Heart left ventricle (tissue), 13 donors: ENCODE measurements at regions not wholly inside any gene's neighbourhood (a gene's known extent, or its start where the extent isn't known, plus 50 kb on each side); places are given as distances from the start of the nearest gene placed in this dataset.

Source experiments
- POLR2A ChIP-seq, 2 donors: fragments of 450-650 bp; IDR thresholded peaks; one replicate each; pipeline ENCODE4 v1.6.1; 2017; ENCODE audit warnings: antibody characterized with exemption in 2 of 2, mild to moderate bottlenecking in 2 of 2, moderate library complexity in 2 of 2
- TF ChIP-seq, protein P1 (sequence below), 12 donors: fragments of 200-600 bp; sonication (generic) in 4 of 12; IDR thresholded peaks; one replicate each; pipeline versions ENCODE4 v1.5.0 to v1.8.0; 2018 to 2022; ENCODE audit warnings: antibody characterized with exemption in 12 of 12, mild to moderate bottlenecking in 5 of 12
- donor health status: ischemic (EF 13 %, LVEDD 7.1; RV severe dilation, severe dysfunction).
- donor health status: DM: no; HTN: yes; CAD: no.
- donor health status: DM: no; HTN: no; CAD: no.
- donor health status: ischemic (EF 25% LVEDD 6.9; RV normal size, moderate dysfunction).
- donor health status: ischemic (EF 25% LVEDD 5.7; RV mildly dilated, moderate dysfunction).
- donor health status: ischemic (EF 35%, LVEDD 5.7; RV mildly dilated, moderate dysfunction).
- donor health status: nonischemic (EF 11% LVEDD 7.7; RV severe dilation, severe dysfunction).
- donor health status: DM: yes; HTN: yes; CAD: no.
- donor health status: PGD.
- donor health status: ischemic (EF 29% LVEDD 5.4; RV normal size, mild dysfunction).
- donor health status: nonischemic (EF 23%, LVEDD 6.1; RV moderate dilation, normal function).

GRCh38 chr4:17008834-17009345 lies 110.4 kb upstream of the LDB2 start:
- no peak for TF ChIP-seq POLR2A (IDR thresholded peaks at IDR 0.05)
- TF ChIP-seq, protein P1, sequence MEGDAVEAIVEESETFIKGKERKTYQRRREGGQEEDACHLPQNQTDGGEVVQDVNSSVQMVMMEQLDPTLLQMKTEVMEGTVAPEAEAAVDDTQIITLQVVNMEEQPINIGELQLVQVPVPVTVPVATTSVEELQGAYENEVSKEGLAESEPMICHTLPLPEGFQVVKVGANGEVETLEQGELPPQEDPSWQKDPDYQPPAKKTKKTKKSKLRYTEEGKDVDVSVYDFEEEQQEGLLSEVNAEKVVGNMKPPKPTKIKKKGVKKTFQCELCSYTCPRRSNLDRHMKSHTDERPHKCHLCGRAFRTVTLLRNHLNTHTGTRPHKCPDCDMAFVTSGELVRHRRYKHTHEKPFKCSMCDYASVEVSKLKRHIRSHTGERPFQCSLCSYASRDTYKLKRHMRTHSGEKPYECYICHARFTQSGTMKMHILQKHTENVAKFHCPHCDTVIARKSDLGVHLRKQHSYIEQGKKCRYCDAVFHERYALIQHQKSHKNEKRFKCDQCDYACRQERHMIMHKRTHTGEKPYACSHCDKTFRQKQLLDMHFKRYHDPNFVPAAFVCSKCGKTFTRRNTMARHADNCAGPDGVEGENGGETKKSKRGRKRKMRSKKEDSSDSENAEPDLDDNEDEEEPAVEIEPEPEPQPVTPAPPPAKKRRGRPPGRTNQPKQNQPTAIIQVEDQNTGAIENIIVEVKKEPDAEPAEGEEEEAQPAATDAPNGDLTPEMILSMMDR (IDR thresholded peaks at IDR 0.05) = no peak
